Non-pigmented ciliary epithelial cell (primary cell): ENCODE measurements at regions not wholly inside any gene's neighbourhood (a gene's known extent, or its start where the extent isn't known, plus 50 kb on each side); places are given as distances from the start of the nearest gene placed in this dataset.
"Not testable (repeated sequence)": the region's sequence is repeated elsewhere in the genome, so short reads cannot be mapped to it uniquely, and the experiment has no call there.

ENCODE experiments used
- DNase-seq: peaks from one replicate; pipeline ENCODE4 v3.0.0-alpha.2; 2010; ENCODE audit warnings: low read depth

DNA sequence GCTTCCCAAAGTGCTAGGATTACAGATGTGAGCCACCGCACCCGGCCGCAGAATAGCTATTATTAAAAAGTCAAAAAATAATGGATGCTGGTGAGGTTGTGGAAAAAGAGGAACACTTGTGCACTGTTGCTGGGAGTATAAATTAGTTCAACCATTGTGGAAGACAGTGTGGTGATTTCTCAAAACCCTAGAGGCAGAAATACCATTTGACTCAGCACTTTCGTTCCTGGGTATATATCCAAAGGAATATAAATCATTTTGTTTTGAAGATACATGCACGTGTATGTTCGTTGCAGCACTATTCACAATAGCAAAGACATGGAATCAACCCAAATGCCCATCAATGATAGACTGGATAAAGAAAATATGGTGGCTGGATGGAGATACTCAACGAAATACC is 132.1 kb upstream of the MED13 start:
- DNase-seq: not testable (repeated sequence)

DNA sequence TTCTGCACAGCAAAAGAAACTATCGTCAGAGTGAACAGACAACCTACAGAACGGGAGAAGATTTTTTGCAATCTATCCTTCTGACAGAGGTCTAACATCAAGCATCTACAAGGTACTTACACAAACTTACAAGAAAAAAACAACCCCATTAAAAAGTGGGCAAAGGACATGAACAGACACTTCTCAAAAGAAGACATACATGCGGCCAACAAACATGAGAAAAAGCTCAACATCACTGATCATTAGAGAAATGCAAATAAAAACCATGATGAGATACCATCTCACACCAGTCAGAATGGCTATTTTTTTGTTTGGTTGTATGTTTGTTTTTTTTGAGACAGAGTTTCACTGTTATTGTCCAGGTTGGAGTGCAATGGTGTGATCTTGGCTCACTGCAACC is 131.5 kb upstream of the MED13 start:
- not testable (repeated sequence) for DNase-seq

DNA sequence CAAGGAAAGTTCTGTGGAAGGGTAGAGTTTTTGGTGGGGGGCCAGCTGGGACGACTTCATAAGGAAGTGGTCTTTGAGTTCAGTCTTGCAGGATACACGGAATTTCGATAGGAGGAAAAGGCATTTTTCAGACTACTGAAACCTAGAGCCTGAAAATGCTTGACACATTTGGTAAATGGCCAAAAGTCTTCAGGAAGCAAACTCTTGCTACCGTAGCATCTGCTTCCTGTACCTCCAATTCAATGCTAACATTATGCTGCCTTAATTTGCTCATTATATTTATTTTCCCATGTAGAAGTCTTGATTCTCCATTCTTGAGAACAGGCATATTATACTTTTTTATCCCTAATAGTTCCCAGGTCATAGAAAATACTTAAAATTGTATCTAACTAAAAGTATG is 129.3 kb upstream of the MED13 start:
- DNase-seq: no peak

DNA sequence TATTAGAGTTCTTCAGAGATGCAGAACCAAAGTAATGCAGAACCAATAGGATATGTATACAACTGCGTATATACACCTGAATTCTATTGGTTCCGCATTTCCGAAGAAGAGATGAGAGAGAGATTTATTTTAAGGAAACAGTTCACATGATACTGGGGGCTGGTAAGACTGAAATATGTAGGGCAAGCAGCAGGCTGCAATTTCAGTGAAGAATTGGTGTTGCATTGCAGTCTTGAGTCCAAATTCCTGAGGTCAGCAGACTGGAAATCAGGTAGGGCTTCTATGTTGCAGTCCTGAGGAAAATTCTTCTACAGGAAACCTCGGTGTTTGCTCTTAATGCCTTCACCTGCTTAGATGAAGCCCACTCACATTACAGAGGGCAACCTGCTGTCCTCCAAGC is 128.2 kb upstream of the MED13 start:
- no peak for DNase-seq

DNA sequence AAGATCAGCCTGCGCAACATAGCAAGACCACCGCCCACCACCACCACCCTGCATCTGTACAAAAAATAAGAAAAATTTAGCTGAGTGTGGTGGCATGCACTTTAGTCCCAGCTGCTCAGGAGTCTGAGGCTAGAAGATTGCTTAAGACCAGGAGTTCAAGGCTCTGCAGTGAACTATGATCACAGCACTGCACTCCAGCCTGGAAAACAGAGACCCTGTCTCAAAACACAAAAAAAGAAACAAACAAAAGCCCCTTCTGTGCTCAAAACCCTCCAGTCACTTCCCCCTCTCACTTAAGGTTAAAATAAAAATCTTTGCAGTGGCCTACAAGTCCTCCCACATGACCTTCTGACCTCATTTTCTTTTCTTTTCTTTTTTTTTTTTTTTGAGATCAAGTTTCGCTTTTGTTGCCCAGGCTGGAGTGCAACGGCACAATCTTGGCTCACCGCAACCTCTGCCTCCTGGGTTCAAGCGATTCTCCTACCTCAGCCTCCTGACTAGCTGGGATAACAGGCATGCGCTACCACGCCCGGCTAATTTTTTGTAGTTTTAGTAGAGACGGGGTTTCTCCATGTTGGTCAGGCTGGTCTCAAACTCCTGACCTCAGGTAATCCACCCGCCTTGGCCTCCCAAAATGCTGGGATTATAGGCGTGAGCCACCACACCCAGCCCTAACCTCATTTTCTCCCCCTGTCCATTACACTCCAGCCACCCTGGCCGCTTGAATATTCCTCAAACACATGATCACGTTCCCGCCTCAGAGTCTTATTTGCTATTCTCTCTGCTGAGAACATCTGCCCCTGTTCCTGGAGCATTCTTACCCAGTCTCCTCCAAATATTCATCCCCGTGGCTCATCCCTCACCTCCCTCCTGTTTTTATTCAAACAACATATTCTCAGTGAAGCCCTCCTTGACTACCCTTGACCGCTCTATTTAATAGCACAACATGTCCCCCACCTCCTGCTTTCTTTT is 126.6 kb upstream of the MED13 start:
- no peak for DNase-seq

DNA sequence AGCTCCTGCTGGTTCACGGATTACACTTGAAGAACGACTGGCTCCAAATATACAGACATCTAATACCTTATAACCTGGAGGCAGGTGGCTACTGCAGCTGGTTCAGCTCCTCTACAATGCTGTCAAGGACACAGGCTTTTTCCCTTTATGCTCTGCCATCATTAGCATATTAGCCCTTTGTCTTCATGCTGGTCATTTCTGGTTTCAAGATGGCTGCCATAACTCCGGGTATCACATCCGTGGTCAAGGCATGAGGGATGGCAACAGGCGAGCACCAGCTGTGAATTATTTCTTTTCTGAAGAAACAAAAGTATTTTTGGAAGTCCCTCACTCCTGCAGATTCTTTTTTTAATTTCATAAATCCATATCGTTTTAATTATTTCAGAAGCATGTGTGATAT is 124.3 kb upstream of the MED13 start:
- no peak for DNase-seq

DNA sequence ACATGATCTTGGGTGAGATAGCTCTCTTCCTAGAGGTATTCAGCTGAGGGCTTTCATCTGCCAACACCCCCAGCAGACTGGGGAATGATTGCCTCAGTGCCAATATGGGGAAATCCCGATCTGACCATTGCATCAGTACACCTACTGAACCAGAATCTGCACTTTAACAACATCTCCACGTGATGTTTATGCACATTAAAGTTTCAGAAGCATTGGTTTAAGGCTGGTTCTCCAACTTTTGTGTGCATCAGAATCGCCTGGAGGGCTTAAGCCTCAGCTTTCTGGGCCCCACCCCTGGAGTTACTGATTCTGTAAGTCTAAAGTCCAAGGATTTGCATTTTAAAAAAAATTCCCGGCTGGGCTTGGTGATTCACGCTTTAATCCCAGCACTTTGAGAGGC is 123.6 kb upstream of the MED13 start:
- no peak for DNase-seq

DNA sequence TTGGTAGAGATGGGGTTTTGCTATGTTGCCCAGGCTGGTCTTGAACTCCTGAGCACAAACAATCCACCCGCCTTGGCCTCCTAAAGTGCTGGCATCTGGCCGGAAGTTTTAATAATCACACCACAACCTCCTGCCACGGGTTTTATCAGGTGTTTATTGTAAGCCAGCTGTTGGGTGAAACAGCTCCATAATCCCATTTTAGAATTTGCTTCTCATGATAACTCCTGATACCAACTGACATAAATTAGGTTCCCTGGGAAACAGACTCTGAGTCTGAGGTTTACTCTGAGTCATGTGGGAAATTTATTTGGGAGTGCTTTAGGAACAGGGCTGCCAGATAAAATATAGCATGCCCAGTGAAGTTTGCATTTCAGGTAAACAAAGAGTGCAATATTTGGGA is 122.6 kb upstream of the MED13 start:
- DNase-seq: no peak

DNA sequence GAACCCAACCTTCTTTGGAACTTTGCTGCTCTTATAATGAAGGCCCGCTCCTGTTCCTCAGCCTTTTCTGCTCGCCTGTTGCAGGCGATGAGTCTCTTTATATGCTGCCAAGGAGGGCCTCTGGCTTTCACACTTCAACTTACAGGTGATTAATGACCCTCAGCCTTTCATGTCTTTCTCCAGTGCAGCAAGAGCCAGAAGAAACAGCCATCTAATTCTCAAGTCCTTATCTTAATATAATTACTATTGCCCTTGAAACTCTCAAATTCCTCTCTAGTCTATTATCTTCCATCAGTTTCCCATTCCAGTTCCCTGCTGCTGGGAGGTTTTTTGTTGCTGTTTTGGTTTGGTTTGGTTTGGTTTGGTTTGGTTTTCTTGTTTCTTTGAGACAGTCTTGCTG is 121.8 kb upstream of the MED13 start:
- no peak for DNase-seq

DNA sequence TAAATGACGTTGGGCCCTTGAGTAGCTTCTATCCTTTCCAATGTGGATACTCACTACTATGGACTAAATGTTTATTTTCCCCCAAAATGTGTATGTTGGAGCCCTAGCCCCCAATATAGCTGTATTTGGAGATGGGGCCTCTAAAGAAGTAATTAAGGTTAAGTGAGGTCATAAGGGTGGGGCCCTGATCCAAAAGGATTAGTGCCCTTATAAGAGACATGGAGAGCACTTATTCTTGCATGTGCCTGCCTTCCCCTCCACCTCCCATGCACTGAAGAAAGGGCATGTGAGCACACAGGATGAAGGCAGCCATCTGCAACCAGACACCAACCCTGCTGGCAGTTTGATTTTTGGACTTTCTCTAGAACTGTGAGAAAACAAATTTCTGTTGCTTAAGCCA is 115.7 kb upstream of the MED13 start:
- DNase-seq: no peak

DNA sequence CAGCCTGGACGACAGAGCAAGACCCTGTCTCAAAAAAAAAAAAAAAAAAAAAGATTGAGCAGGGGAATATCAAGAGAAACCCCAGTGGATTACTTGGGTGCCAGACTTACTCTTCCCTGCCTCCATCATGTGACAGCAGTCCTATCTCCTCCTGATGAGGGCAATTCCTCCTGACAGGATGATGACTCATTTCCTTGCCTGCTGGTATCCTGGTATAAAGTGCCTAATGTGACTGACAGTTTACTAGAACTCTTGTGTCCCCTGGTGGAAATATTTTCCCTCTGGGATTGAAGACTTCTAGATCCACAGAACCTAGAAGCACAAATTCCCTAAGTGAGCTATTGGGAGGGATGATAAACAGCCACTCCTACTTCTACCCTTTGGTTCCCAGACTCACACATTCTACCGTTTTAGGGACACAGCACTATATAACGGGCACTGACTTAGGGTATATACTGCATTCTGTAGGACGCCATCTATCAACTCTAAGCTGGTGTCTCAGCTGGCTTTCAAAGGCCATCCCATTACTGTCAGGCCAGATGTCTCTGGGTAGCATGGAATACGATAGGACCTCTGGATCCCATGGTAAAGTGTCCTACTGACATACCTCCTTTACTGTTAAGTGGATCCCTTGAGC is 114.6 kb upstream of the MED13 start:
- DNase-seq: peak; percentile 10

DNA sequence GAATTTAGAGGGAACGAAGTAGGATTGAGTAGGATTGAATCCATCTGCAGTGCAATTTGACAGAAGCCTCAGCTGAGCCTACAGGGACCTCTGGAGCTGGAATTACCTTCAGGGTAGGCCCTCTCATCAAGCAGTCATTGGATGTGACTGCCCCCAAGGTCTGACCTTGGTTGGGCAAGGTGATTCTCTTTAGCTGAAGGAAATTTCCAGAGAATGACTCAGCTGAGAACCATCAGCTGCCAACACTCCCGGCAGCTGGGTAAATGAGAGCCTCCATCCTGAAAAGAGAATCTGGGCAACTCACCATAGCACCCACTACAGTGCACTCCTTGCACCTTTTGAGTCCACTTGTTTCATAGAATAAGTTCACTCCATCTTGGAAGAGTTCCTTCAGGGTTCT is 113.5 kb upstream of the MED13 start:
- no peak for DNase-seq

DNA sequence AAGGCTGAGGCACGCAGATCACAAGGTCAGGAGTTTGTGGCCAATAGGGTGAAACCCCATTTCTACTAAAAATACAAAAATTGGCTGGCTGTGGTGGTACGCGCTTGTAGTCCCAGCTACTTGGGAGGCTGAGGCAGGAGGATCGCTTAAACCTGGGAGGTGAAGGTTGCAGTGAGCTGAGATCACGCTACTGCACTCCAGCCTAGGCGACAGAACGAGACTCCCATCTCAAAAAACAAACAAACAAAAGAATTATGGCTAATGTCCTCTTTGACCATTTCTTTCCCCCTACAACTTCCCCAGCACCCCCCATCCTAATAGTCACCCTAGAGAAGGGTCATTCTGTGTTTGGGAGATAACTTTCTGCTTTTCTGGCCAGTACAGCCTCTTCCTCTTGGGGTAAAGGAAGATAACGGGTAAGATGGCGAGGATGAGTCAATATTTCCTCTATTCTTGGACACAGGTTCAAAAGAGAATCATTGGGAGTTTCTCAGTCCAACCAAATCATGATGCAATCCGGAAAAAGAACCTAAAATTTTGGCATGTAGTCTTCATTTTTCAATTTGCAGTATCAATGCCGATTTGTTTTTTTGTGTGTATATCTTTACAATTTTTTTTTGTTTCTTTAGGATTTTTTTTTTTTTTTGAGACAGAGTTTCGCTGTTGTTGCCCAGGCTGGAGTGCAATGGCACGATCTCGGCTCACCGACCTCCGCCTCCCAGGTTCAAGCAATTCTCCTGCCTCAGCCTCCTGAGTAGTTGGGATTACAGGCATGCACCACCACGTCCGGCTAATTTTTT is 107.6 kb upstream of the MED13 start:
- DNase-seq: no peak

DNA sequence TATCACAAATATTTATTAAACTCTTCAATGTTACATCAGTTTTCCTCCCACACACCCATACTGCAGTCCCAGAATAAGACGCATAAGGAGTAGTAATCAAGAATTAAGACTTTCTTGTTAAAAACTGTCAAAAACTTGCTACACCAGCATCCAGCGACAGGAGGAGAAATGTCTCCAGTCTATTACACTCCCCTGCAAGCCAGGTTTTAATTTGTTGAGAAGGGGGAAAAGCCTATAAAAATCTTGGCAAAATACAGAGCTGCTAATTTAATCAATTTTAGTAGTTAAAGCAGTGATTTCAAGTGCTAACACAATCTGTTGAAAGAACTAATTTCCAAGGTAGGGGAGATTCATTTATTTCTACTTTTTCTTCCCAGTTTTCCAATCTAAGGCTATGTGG is 102.0 kb upstream of the MED13 start:
- no peak for DNase-seq

DNA sequence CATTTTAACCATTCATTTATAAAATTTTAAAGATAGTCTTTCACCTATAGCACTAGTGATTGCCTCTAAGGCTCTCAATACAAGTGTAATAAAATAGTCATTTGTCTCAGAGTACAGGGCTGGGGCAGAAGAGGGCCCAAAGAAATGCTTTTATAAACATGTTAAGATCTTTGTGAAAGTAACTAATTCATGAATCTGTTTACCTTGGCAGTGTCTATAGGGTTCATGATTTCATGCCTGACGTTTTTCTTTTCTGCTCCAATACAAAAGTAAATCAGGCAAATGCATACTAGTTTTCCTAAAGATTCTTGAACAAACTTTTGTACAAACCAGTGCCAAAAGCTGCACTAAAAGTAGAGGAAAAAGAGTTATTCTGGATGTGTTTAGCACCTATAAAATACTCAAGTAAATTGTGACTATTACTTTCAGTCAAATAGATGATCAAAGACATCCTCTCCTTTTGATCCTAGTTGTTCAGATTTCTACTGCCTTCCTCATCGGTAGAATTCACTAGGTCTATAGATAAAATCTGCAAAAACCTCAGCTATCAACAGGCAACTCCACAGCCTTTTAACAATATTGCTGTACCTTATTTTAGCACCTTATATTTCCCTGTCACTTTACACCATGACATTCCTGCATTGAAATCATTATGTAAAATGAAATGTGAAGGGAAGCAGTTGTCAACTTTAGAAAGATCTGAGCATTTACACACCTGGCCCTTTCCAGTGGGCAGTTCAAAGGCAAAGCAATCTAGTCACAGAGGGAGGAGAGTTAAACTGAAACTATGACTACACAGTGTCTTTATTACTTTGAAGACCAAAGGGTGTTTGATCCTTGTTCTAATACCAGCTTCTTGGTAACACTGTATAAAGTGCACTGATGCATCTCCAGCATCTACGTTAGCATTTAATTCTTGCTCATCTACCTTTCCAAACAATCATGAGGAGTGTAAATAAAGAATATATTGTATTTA is 100.0 kb upstream of the MED13 start:
- no peak for DNase-seq

DNA sequence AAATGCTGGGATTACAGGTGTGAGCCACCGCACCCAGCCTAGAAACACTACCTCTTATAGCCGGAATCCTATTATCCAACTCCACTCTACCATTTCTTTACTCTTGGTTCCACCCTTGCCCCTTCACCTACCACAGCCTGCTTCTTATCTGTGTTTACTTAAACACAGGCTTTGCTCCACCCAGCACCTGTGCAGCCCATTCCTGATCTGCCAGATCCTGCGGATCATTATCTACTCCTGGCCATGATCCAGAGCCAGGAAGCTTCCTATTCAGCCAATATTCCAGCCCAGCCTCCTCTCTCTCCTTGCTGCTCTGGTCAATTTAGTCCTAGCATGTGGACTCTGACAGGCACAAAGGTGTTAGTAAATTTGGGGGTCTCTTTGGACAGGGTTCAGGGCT is 98.8 kb upstream of the MED13 start:
- no peak for DNase-seq

DNA sequence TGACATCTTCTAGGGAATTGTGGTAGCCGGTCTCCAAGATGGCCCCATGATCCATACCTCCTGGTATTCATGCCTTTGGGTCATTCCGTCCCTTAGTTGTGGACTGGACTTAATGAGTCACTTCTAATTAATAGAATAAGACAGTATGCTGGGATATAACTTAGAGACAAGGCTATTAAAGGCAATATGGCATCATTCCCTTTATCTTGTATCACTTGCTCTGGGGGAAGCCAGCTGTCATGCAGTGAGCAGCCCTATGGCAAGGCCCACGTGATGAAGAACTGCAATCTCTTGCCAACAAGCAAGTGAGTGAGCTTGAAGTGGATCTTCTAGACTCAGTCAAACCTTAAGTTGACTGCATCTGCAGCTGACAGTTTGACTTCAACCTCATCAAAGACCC is 97.8 kb upstream of the MED13 start:
- DNase-seq: no peak

DNA sequence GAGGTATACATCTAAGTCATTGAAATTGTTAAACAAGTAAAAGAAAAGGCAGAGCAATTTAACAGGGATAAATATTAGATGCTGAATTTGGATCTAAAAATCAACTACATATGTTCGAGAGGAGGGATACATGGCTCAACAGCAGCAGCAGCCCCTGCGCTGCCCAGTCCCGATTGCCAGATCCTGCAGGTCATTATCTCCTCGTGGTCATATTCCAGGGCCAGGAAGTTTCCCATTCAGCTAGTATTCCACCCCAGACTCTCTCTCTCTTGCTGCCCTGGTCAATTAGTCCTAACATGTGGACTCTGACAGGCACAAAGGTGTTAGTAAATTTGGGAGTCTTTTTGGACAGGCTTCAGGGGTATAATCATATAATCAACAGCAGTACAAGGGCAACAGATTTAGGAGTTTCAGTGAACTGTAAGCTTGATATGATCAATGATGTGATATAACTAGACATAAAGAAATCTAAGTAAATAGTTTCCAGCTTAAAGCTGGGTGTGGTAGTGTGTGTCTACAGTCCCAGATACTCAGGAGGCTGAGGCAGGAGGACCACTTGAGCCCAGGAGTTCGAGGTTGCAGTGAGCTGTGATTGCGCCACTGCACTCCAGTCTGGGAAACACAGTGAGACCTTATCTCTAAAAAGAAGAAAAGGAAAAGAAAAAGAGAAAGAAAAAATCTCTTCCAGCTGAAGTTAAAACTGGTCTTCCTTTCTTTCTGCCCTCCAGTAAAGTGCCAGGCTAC is 96.5 kb upstream of the MED13 start:
- DNase-seq: no peak

DNA sequence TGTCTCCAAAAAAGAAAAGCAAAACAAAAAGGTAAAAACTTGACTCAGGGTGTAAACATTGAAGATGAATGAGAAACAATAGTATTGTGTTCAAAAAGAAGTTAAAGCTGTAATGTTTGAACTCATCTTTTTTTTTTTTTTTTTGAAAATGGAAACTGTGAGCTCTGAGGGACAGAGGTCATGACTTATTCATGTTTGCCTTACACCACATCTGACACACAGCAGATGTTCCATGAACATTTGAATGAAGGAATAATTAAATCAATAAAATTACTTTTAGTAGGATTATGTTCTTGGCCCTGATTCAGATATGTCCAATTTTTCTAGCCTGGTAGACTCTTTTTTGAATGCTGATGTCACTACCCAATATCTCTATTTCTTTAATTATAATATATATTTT is 95.7 kb upstream of the MED13 start:
- no peak for DNase-seq

DNA sequence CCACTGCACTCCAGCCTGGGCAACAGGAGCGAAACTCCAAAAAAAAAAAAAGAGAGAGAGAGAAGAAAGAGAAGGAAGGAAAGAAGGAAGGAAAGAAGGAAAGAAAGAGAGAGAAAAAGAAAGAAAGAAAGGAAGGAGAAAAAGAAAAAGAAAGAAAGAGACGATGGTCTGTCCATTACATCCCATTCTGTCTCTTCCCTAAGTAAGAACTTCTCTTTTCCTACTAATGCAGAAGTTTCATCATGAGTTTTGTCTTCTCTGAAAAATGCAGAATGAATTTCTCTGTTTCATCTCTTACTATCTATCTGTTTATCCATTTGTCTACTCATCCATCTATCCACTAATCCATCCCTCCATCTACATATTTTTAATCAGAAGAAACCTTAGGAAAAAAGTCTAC is 94.9 kb upstream of the MED13 start:
- DNase-seq: no peak

DNA sequence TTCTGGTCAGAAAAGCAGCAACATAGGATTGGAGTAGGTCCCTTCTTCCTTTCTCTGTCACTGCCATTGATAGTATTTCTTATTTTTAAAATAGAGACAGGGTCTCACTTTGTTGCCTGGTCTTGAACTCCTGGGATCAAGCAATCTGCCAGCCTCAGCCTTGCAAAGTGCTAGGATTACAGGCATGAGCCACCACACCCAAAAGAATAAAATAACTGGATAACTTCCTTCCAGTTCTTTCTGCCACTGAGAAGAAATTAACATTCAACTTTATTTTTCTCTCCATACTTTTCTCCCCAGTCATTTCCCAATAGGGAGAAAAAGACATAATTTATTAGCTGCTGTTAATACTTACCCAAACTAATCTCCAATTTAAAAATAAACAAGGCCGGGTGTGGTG is 91.9 kb upstream of the MED13 start:
- no peak for DNase-seq
